Psoas muscle (tissue), 7 donors: ENCODE measurements at regions not wholly inside any gene's neighbourhood (a gene's known extent, or its start where the extent isn't known, plus 50 kb on each side); places are given as distances from the start of the nearest gene placed in this dataset.

Experiments used
- ATAC-seq, 4 donors: fragments of 200-7000 bp; cut with Tn5 transposase; one replicate each; pipeline ENCODE4 v1.9.1; 2020; ENCODE audit warnings: moderate library complexity in 3 of 4, mild to moderate bottlenecking in 2 of 4
- DNase-seq, 2 donors: peaks; one replicate each; pipeline ENCODE4 v3.0.0-alpha.2; 2020
- H3K27ac ChIP-seq: fragments of 200-600 bp; one replicate; pipeline ENCODE4 v1.8.0; 2022
- H3K27me3 ChIP-seq, 3 donors: fragments of 200-600 bp in 1 of 3; one replicate each; pipeline versions ENCODE4 v1.6.1 to v1.8.0; 2013 to 2022; ENCODE audit warnings: low read length in 2 of 3, mild to moderate bottlenecking in 2 of 3, moderate library complexity in 1 of 3; ENCODE audit not compliant: insufficient read depth in 3 of 3
- H3K36me3 ChIP-seq, 2 donors: fragments of 200-600 bp in 1 of 2; one replicate each; pipeline versions ENCODE4 v1.6.1 to v1.8.0; 2013 to 2022; ENCODE audit warnings: low read depth in 1 of 2, mild to moderate bottlenecking in 1 of 2, moderate library complexity in 1 of 2; ENCODE audit not compliant: insufficient read depth in 1 of 2
- H3K4me1 ChIP-seq: fragments of 200-600 bp; one replicate; pipeline ENCODE4 v1.8.0; 2022
- H3K4me3 ChIP-seq: fragments of 200-600 bp; one replicate; pipeline ENCODE4 v1.8.0; 2022; ENCODE audit warnings: mild to moderate bottlenecking
- H3K9me3 ChIP-seq: fragments of 200-600 bp; one replicate; pipeline ENCODE4 v1.8.0; 2022
- CTCF ChIP-seq: fragments of 200-600 bp; IDR thresholded peaks from one replicate; pipeline ENCODE4 v1.8.0; 2022; ENCODE audit warnings: antibody characterized with exemption
- WGBS, 3 donors: extraction: QIAGEN DNeasy Blood & Tissue Kit; methylation state at CpG; one replicate each; pipeline versions ENCODE4 v1.1.6 to v1.1.7; 2013; 5-methylcytosine and 5-hydroxymethylcytosine counted together
- intact Hi-C, 2 donors: fragments of 100-400 bp; cut with DNase I; formaldehyde crosslinking; loops; one replicate each; pipeline versions ENCODE4 v1.11.0 to v1.14.2; 2022
- donor health status: healthy with polysubstance abuse.
- donor health status: DM: no; HTN: no; CAD: no; lungs with moderate emphysema.
- donor health status: Bipolar disorder and iron deficiency.
- donor health status: healthy.
- donor health status: DM: yes; HTN: yes; CAD: no.
- donor health status: DM: no; HTN: no; CAD: no.
- donor health status: DM: yes; HTN: yes; CAD: no.

- Histone ChIP-seq H3K27ac (no peak overlapping the region), H3K36me3 (no peaks in the 10 kb centered on the region), H3K27me3 (no peaks in the 10 kb centered on the region), H3K4me3 (no peak overlapping the region), H3K4me1 (no peaks in the 10 kb centered on the region), H3K9me3 (no peaks in the 10 kb centered on the region)
- DNase-seq (no peak), ATAC-seq (no peak)
- intact Hi-C loops, result no loop called here
- TF ChIP-seq CTCF, result no peak
- WGBS, 3 donors, result 81 to 96% (median 87%) methylated on average over 1 of the region's 1 CpG
These were observed 304.0 kb upstream of the CDH12 start for GRCh38 chr5:23157169-23157568.

GRCh38 chr5:23147625-23148024 is 294.5 kb upstream of the CDH12 start:
- no peak for TF ChIP-seq CTCF
- H3K9me3 ChIP-seq, result no peaks in the 10 kb centered on the region
- no peak for ATAC-seq
- DNase-seq, result no peak
- intact Hi-C loops, result no loop called here
- no peak overlapping the region for H3K27ac ChIP-seq
- no peaks in the 10 kb centered on the region for H3K36me3 ChIP-seq
- WGBS, 3 donors, result 88 to 93% (median 90%) methylated on average over 5 of the region's 5 CpGs
- H3K4me1 ChIP-seq, result no peaks in the 10 kb centered on the region
- H3K27me3 ChIP-seq, result no peaks in the 10 kb centered on the region
- no peak overlapping the region for H3K4me3 ChIP-seq

- Histone ChIP-seq H3K4me1 (no peaks in the 10 kb centered on the region), H3K36me3 (no peaks in the 10 kb centered on the region), H3K27ac (no peak overlapping the region), H3K4me3 (no peak overlapping the region), H3K27me3 (no peaks in the 10 kb centered on the region), H3K9me3 (no peaks in the 10 kb centered on the region)
- intact Hi-C loops, result no loop called here
- 85 to 92% (median 91%) methylated on average over 10 to 11 of the region's 11 CpGs for WGBS, 3 donors
- DNase-seq, result no peak
- no peak for TF ChIP-seq CTCF
- no peak for ATAC-seq
These were observed 293.0 kb upstream of the CDH12 start for GRCh38 chr5:23146183-23146582.

GRCh38 chr5:23139338-23140171 is 286.4 kb upstream of the CDH12 start:
- Histone ChIP-seq H3K27ac (no peak overlapping the region), H3K4me1 (no peaks in the 10 kb centered on the region), H3K9me3 (no peaks in the 10 kb centered on the region), H3K36me3 (no peaks in the 10 kb centered on the region), H3K27me3 (no peaks in the 10 kb centered on the region), H3K4me3 (no peak overlapping the region)
- 9 to 14% (median 11%) methylated on average over 4 of the region's 4 CpGs for WGBS, 3 donors
- DNase-seq (no peak), ATAC-seq (no peak)
- intact Hi-C loops, result no loop called here
- no peak for TF ChIP-seq CTCF

GRCh38 chr5:23136958-23137357 is 283.8 kb upstream of the CDH12 start:
- 71 to 74% (median 73%) methylated on average over 2 of the region's 2 CpGs for WGBS, 3 donors
- Histone ChIP-seq H3K27me3 (no peaks in the 10 kb centered on the region), H3K9me3 (no peaks in the 10 kb centered on the region), H3K4me1 (no peaks in the 10 kb centered on the region), H3K27ac (no peak overlapping the region), H3K36me3 (no peaks in the 10 kb centered on the region), H3K4me3 (no peak overlapping the region)
- DNase-seq (no peak), ATAC-seq (no peak)
- intact Hi-C loops, result no loop called here
- TF ChIP-seq CTCF, result no peak
